GM12873 (cell line): ENCODE measurements at regions not wholly inside any gene's neighbourhood (a gene's known extent, or its start where the extent isn't known, plus 50 kb on each side); places are given as distances from the start of the nearest gene placed in this dataset.

Source experiments
- TF ChIP-seq, protein P1 (sequence below): IDR thresholded peaks from 2 replicates; pipeline ENCODE4 v1.5.1; 2012; ENCODE audit warnings: low read depth, mild to moderate bottlenecking, moderate library complexity, low read length, control low read depth; ENCODE audit not compliant: insufficient read depth; ENCODE audit errors: missing control alignments

DNA sequence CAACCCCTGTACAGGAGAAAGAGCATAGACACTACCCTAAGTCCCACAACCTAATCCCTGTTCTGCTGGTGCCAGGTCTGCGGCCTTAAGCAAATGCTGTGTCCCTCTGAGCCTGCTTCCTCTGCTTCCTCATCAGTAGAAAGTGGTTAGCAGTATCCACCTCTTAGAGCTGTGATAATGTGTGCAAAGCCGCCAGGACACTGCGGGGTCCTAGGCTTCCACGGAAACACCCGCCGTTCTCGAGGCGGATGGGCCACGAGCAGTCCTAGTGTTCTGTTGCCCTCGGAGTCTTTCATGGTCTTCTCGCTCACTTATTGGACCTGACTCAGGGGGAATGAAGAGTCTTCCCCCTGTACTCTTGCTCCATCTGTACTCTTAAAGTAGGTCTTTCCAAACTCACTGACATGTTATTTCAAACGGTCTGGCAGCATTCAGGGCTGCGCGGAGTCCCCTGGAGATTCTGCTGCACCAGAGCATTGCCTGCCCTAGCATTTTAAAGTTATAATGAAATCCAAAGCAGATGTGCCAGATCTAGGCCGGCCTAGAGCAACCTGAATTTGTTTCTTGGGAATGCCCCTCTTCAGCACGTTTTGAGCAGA is 107.2 kb upstream of the ZNF236 start:
- TF ChIP-seq, protein P1, sequence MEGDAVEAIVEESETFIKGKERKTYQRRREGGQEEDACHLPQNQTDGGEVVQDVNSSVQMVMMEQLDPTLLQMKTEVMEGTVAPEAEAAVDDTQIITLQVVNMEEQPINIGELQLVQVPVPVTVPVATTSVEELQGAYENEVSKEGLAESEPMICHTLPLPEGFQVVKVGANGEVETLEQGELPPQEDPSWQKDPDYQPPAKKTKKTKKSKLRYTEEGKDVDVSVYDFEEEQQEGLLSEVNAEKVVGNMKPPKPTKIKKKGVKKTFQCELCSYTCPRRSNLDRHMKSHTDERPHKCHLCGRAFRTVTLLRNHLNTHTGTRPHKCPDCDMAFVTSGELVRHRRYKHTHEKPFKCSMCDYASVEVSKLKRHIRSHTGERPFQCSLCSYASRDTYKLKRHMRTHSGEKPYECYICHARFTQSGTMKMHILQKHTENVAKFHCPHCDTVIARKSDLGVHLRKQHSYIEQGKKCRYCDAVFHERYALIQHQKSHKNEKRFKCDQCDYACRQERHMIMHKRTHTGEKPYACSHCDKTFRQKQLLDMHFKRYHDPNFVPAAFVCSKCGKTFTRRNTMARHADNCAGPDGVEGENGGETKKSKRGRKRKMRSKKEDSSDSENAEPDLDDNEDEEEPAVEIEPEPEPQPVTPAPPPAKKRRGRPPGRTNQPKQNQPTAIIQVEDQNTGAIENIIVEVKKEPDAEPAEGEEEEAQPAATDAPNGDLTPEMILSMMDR: no peak

DNA sequence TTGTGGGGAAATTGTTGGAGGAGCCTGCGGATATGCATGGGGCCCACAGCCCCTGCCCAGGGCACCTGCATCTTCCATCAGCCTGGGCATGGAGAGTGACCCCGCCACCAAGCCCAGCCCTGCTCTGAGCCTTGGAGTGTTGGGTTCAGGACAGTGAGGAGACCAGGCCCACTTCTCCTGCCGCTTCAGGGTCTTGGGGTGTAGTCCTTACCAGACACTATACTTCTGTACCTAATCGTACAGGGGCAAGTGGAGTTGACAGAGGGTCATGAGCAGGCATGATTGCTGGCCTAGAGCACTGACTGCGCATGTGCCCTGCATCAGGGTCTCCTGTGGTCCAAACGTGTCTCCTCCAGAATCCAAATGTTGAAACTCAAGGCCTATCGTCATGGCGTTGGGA is 108.9 kb upstream of the ZNF236 start:
- TF ChIP-seq, protein P1: no peak

DNA sequence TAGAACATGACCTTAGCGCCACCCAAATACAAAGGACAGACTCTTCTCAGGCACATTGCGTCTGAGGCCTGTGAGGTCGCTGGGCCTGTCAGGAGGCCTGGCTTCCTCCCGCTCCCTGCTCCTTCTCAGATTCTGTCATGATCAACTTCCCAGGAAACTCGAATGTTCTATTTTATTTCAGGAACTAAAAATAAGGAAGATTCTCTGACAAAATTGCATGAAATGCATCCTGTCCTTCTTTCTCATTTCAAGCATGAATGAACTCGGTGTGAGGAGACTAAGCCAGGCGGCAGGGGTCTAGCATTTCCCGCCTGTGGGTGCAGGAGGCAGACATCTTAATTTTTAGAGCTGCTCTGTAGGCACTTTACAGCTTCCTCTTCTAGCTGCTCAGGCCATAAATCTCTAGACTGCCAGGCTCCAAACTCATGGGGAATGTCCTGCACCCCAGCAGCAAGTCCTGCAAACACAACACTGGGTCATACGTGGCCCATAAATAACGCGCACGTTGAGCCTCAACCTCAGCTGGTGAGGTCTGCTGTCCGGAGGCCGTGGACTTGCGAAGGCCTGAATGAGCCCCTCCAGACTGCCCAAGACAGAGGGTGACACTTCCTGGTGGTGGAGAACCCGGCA is 109.7 kb upstream of the ZNF236 start:
- TF ChIP-seq, protein P1: no peak

DNA sequence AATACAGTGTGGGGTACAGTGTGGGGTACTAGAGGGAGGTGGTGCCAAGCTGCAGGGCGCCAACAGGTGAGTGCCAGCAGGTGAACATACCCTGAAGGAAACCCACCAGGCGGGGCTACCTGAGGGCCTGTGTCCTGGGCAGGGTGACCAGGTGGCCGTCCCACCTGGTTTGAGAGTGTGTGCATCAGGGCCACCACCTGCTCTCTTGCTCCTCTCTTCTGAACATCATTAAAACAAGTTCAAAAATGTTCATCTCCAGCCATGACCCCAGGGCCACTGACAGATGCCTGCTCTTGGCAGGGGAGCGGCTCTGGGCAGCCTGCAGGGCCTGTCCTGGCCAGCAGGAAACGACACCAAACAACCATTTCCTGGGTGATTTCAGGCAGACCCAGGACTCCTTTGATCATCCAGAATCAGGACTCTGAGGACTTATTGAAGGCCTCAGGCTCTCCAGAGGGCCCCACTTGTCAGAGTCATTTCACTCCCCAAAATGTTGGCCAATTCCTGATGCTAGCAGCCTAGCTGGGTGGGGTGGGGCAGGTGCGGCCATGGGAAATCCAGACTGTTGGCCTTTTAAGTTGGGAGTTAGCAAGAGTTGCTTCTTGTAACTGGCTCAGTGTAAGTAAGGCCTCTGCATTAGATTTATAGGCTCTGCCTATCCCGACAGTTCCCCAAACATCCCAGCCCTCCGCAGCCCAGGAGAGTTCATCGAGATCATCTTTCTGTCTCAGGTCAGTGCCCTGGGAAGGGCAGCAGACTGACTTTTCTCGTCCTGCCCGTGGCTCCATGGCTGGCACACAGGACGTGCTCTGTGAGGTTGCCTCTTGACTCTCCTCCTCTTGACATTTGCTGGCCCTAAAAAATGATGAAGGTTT is 111.5 kb upstream of the ZNF236 start:
- TF ChIP-seq, protein P1: no peak

DNA sequence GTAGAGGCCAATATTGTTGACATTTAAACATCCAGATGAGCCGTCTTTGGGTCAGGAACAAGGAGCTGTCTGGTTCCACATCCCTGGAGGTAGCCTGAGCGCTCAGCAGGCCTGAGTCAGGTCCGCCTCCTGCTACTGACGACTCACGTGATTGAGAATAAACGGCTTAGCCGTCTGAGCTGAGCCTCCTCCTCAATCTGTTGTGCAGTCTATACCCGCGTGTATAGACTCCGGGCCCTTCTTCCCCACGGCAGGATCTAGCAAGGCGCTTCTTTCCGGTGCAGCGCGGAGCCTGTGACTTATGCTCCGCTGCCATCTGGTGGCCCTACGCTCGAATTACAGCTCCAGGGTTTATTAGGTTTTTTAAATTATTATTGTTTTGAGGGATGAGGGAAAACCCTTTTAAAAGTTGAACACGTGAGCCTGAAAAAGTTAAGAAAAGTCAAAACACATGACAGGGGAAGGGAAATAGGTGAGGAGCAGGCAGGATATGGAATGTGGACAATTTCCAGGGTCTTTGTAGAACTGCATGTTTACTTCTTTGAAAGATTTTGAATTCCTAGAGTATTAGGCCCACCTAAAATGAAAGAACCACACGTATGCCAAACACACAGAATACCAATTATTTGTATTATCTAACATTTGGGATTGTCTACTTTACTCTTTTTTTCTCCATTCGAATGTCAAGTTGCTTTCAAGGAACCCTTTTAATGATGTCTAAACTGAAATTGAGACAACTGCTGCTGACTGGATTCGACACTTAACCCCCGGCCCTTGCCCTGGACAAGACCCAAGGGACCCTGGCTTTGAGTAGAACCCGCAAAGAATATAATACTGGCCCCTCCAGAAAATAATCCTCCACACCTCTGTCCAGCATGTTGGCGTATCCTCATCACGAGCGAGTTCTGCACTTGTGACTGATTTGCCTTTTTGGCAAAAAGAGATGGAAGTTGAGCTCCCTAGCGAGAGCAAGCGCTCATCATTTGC is 112.4 kb upstream of the ZNF236 start:
- TF ChIP-seq, protein P1: peak; percentile 76

DNA sequence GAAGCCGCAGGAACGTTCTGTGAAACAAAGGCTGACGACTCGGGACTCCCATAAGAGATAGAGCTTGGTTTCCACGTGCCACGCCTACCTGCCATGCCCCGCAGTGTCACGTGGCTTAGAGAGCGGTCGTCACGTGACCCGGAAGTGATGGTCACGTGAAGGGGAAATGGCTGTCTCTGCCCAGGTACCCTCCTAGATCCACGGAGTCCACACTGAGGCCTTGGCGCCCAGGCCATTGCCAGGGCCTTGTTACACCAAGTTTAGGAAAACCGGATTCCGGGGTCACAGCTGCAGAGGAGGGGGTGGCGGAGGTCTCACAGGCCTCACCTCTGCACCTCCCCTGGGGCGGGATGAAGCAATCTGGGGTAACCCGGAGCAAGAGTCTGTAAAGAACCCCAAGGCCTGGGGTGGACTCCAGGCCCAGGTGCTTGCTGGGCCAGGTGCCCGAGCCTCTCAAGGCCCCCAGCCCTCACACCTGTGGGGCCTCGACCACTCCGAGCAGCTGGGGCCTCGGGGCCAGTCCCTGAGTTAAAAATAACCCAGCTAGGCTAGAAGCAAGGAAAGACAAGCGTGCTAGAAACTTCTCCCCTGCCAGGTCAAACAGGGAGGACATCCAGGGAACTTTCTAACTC is 113.5 kb upstream of the ZNF236 start:
- TF ChIP-seq, protein P1: no peak
